Endothelial cell of umbilical vein (primary cell): ENCODE measurements at regions not wholly inside any gene's neighbourhood (a gene's known extent, or its start where the extent isn't known, plus 50 kb on each side); places are given as distances from the start of the nearest gene placed in this dataset.

ENCODE experiments used
- EZH2 ChIP-seq: IDR thresholded peaks from 2 replicates; pipeline ENCODE4 v1.6.1; 2012; ENCODE audit warnings: borderline replicate concordance, low read depth, mild to moderate bottlenecking, moderate library complexity, low read length, inconsistent platforms; ENCODE audit not compliant: severe bottlenecking
- MAX ChIP-seq: IDR thresholded peaks from 2 replicates; pipeline ENCODE4 v1.6.1; 2011; ENCODE audit not compliant: insufficient read depth, insufficient read length
- MYC ChIP-seq: IDR thresholded peaks from one replicate; pipeline ENCODE4 v1.6.1; 2011; ENCODE audit warnings: mild to moderate bottlenecking, low read depth, low read length
- POLR2A ChIP-seq: IDR thresholded peaks from 2 replicates; pipeline ENCODE4 v1.6.1; 2012; ENCODE audit warnings: low read depth, mild to moderate bottlenecking, control low read depth, low read length
- POLR2AphosphoS5 ChIP-seq: IDR thresholded peaks from 2 replicates; pipeline ENCODE4 v1.6.1; 2012; ENCODE audit warnings: low read depth, mild to moderate bottlenecking, control low read depth, low read length, moderate library complexity; ENCODE audit not compliant: insufficient read depth
- TF ChIP-seq, protein P1 (sequence below), 2 donors: IDR thresholded peaks; 1 replicate in 1 of 2; 2 replicates in 1 of 2; pipeline ENCODE4 v1.5.1; 2011; ENCODE audit warnings: low read length in 2 of 2, mild to moderate bottlenecking in 2 of 2, moderate library complexity in 2 of 2, control low read depth in 1 of 2, inconsistent platforms in 1 of 2, low read depth in 1 of 2; ENCODE audit not compliant: insufficient read depth in 1 of 2; ENCODE audit errors: extremely low read depth in 1 of 2

- TF ChIP-seq POLR2A: no peak
- TF ChIP-seq EZH2: no peak
- TF ChIP-seq, protein P1, sequence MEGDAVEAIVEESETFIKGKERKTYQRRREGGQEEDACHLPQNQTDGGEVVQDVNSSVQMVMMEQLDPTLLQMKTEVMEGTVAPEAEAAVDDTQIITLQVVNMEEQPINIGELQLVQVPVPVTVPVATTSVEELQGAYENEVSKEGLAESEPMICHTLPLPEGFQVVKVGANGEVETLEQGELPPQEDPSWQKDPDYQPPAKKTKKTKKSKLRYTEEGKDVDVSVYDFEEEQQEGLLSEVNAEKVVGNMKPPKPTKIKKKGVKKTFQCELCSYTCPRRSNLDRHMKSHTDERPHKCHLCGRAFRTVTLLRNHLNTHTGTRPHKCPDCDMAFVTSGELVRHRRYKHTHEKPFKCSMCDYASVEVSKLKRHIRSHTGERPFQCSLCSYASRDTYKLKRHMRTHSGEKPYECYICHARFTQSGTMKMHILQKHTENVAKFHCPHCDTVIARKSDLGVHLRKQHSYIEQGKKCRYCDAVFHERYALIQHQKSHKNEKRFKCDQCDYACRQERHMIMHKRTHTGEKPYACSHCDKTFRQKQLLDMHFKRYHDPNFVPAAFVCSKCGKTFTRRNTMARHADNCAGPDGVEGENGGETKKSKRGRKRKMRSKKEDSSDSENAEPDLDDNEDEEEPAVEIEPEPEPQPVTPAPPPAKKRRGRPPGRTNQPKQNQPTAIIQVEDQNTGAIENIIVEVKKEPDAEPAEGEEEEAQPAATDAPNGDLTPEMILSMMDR (IDR thresholded peaks at IDR 0.05; ENCODE audit: extremely low read depth in 1 of 2, insufficient read depth in 1 of 2, low read depth in 1 of 2, low read length in 2 of 2): no peak
- no peak for TF ChIP-seq MAX
- no peak for TF ChIP-seq POLR2AphosphoS5
- TF ChIP-seq MYC: no peak
Measured at GRCh38 chr1:102466487-102466886, 469.8 kb upstream of the OLFM3 start.
